Neural cell (in vitro differentiated cells): ENCODE measurements at regions not wholly inside any gene's neighbourhood (a gene's known extent, or its start where the extent isn't known, plus 50 kb on each side); places are given as distances from the start of the nearest gene placed in this dataset.

Source experiments
- H2AFZ ChIP-seq: fragments of 200-600, 300-800 bp; sonication (generic), shearing (Covaris generic); 2 replicates; pipeline ENCODE4 v1.6.0; 2014; ENCODE audit warnings: low read depth, mild to moderate bottlenecking, antibody characterized with exemption, low read length, moderate library complexity
- H3F3A ChIP-seq: fragments of 200-600 bp; shearing (Covaris generic); 2 replicates; pipeline ENCODE4 v1.6.1; 2016; ENCODE audit warnings: mild to moderate bottlenecking, moderate library complexity, mixed read lengths, antibody characterized with exemption, low read length; ENCODE audit not compliant: insufficient read depth, poor library complexity, severe bottlenecking
- H3K27ac ChIP-seq: fragments of 200-600, 300-800 bp; sonication (generic), shearing (Covaris generic); 2 replicates; pipeline ENCODE4 v1.5.1; 2014; ENCODE audit warnings: mild to moderate bottlenecking, low read length, moderate library complexity
- H3K27me3 ChIP-seq: fragments of 300-800, 200-600 bp; sonication (generic), shearing (Covaris generic); 2 replicates; pipeline ENCODE4 v1.6.0; 2014; ENCODE audit warnings: mild to moderate bottlenecking, low read depth, low read length, moderate library complexity; ENCODE audit not compliant: insufficient read depth
- H3K36me3 ChIP-seq: fragments of 300-800, 200-600 bp; sonication (generic), shearing (Covaris generic); 2 replicates; pipeline ENCODE4 v1.5.1; 2014; ENCODE audit warnings: mild to moderate bottlenecking, antibody characterized with exemption, low read length, moderate library complexity; ENCODE audit not compliant: insufficient read depth
- H3K4me2 ChIP-seq: fragments of 300-800, 200-600 bp; sonication (generic), shearing (Covaris generic); 2 replicates; pipeline ENCODE4 v1.6.0; 2014; ENCODE audit warnings: mild to moderate bottlenecking, low read length
- H3K4me3 ChIP-seq: fragments of 300-800, 200-600 bp; sonication (generic), shearing (Covaris generic); 2 replicates; pipeline ENCODE4 v1.5.1; 2014; ENCODE audit warnings: mild to moderate bottlenecking, low read length, moderate library complexity
- H3K79me2 ChIP-seq: fragments of 200-600 bp; shearing (Covaris generic); replicated peaks from 2 replicates; pipeline ENCODE4 v1.6.0; 2014; ENCODE audit warnings: mild to moderate bottlenecking, low read length, moderate library complexity; ENCODE audit not compliant: insufficient read depth
- H3K9ac ChIP-seq: fragments of 300-800, 200-600 bp; sonication (generic), shearing (Covaris generic); 2 replicates; pipeline ENCODE4 v1.6.1; 2016; ENCODE audit warnings: mild to moderate bottlenecking, low read length, mixed read lengths
- H3K9me2 ChIP-seq: fragments of 200-600 bp; shearing (Covaris generic); 2 replicates; pipeline ENCODE4 v1.6.1; 2016; ENCODE audit warnings: mild to moderate bottlenecking, low read length, mixed read lengths; ENCODE audit not compliant: insufficient read depth
- H3K9me3 ChIP-seq: fragments of 200-600, 300-800 bp; sonication (generic), shearing (Covaris generic); 2 replicates; pipeline ENCODE4 v1.6.1; 2016; ENCODE audit warnings: mild to moderate bottlenecking, mixed run types, low read length, moderate library complexity, mixed read lengths
- H4K20me1 ChIP-seq: fragments of 200-600 bp; shearing (Covaris generic); 2 replicates; pipeline ENCODE4 v1.6.1; 2016; ENCODE audit warnings: mild to moderate bottlenecking, mixed run types; ENCODE audit not compliant: insufficient read depth
- EP300 ChIP-seq: fragments of 450-650 bp; conservative IDR thresholded peaks from 2 replicates; pipeline ENCODE4 v1.6.1; 2014; ENCODE audit warnings: antibody characterized with exemption, mild to moderate bottlenecking, moderate library complexity; ENCODE audit not compliant: poor library complexity, severe bottlenecking
- EZH2 ChIP-seq: fragments of 200-600, 300-800 bp; shearing (Covaris generic), sonication (generic); IDR thresholded peaks from 2 replicates; pipeline ENCODE4 v1.6.1; 2014; ENCODE audit warnings: antibody characterized with exemption, low read length, borderline replicate concordance, mild to moderate bottlenecking; ENCODE audit not compliant: insufficient read depth, poor library complexity, severe bottlenecking
- MXI1 ChIP-seq: fragments of 450-650 bp; conservative IDR thresholded peaks from 2 replicates; pipeline ENCODE4 v1.6.1; 2014; ENCODE audit warnings: antibody characterized with exemption, mild to moderate bottlenecking; ENCODE audit not compliant: poor library complexity, severe bottlenecking
- POLR2AphosphoS5 ChIP-seq: IDR thresholded peaks from 2 replicates; pipeline ENCODE4 v1.6.1; 2012
- RAD21 ChIP-seq: fragments of 450-650 bp; conservative IDR thresholded peaks from 2 replicates; pipeline ENCODE4 v1.6.1; 2014; ENCODE audit warnings: antibody characterized with exemption, mild to moderate bottlenecking, moderate library complexity
- SMC3 ChIP-seq: fragments of 450-650 bp; conservative IDR thresholded peaks from 2 replicates; pipeline ENCODE4 v1.6.1; 2014; ENCODE audit warnings: antibody characterized with exemption, mild to moderate bottlenecking, moderate library complexity; ENCODE audit not compliant: poor library complexity
- TAF1 ChIP-seq: IDR thresholded peaks from 2 replicates; pipeline ENCODE4 v1.6.1; 2012; ENCODE audit warnings: low read depth
- TF ChIP-seq, protein P1 (sequence below): IDR thresholded peaks from 2 replicates; pipeline ENCODE4 v1.6.1; 2012; ENCODE audit warnings: borderline replicate concordance
- TF ChIP-seq, protein P2 (sequence below): fragments of 450-650 bp; IDR thresholded peaks from 2 replicates; pipeline ENCODE4 v1.5.1; 2014; ENCODE audit warnings: antibody characterized with exemption, mild to moderate bottlenecking, moderate library complexity; ENCODE audit not compliant: poor library complexity, severe bottlenecking

DNA sequence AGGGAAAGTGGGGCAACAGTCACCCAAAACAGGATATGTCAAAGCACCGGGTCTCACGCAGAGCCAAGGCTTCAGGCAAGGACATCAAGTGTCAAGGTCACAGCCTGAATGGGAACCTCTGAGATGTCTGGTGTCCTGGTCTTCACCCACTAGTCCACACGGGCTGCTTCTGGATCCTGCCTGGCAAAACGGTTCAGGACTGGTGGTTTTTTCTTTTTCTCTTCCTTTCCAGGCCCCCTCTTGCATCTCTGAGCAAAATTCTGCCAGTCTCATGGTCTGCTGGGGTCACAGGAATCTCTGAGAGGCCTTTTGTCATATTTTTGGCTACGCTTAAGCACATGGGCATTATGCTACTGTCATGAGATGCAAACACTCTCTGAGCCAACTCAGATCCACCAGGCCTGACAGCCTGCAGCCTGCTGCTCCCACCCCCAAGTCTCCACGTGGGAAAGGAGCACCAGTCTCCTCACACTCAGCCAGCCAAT lies 518.2 kb upstream of the ZEB2 start:
- H3K79me2 ChIP-seq, result no peaks in the 10 kb centered on the region
- no peak overlapping the region for H3K27ac ChIP-seq
- no peaks in the 10 kb centered on the region for H3K9me3 ChIP-seq
- no peaks in the 10 kb centered on the region for H3K36me3 ChIP-seq
- H3K27me3 ChIP-seq, result no peaks in the 10 kb centered on the region
- H3F3A ChIP-seq, result no peaks in the 10 kb centered on the region
- H2AFZ ChIP-seq, result no peak overlapping the region
- H3K4me2 ChIP-seq, result no peak overlapping the region
- H3K9me2 ChIP-seq, result no peaks in the 10 kb centered on the region
- no peaks in the 10 kb centered on the region for H4K20me1 ChIP-seq
- no peak overlapping the region for H3K9ac ChIP-seq
- no peak overlapping the region for H3K4me3 ChIP-seq
- TF ChIP-seq POLR2AphosphoS5 (no peak), SMC3 (no peak), RAD21 (no peak), EP300 (no peak)
- TF ChIP-seq, protein P1, sequence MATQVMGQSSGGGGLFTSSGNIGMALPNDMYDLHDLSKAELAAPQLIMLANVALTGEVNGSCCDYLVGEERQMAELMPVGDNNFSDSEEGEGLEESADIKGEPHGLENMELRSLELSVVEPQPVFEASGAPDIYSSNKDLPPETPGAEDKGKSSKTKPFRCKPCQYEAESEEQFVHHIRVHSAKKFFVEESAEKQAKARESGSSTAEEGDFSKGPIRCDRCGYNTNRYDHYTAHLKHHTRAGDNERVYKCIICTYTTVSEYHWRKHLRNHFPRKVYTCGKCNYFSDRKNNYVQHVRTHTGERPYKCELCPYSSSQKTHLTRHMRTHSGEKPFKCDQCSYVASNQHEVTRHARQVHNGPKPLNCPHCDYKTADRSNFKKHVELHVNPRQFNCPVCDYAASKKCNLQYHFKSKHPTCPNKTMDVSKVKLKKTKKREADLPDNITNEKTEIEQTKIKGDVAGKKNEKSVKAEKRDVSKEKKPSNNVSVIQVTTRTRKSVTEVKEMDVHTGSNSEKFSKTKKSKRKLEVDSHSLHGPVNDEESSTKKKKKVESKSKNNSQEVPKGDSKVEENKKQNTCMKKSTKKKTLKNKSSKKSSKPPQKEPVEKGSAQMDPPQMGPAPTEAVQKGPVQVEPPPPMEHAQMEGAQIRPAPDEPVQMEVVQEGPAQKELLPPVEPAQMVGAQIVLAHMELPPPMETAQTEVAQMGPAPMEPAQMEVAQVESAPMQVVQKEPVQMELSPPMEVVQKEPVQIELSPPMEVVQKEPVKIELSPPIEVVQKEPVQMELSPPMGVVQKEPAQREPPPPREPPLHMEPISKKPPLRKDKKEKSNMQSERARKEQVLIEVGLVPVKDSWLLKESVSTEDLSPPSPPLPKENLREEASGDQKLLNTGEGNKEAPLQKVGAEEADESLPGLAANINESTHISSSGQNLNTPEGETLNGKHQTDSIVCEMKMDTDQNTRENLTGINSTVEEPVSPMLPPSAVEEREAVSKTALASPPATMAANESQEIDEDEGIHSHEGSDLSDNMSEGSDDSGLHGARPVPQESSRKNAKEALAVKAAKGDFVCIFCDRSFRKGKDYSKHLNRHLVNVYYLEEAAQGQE, result no peak
- TF ChIP-seq, protein P2, sequence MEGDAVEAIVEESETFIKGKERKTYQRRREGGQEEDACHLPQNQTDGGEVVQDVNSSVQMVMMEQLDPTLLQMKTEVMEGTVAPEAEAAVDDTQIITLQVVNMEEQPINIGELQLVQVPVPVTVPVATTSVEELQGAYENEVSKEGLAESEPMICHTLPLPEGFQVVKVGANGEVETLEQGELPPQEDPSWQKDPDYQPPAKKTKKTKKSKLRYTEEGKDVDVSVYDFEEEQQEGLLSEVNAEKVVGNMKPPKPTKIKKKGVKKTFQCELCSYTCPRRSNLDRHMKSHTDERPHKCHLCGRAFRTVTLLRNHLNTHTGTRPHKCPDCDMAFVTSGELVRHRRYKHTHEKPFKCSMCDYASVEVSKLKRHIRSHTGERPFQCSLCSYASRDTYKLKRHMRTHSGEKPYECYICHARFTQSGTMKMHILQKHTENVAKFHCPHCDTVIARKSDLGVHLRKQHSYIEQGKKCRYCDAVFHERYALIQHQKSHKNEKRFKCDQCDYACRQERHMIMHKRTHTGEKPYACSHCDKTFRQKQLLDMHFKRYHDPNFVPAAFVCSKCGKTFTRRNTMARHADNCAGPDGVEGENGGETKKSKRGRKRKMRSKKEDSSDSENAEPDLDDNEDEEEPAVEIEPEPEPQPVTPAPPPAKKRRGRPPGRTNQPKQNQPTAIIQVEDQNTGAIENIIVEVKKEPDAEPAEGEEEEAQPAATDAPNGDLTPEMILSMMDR, result no peak

DNA sequence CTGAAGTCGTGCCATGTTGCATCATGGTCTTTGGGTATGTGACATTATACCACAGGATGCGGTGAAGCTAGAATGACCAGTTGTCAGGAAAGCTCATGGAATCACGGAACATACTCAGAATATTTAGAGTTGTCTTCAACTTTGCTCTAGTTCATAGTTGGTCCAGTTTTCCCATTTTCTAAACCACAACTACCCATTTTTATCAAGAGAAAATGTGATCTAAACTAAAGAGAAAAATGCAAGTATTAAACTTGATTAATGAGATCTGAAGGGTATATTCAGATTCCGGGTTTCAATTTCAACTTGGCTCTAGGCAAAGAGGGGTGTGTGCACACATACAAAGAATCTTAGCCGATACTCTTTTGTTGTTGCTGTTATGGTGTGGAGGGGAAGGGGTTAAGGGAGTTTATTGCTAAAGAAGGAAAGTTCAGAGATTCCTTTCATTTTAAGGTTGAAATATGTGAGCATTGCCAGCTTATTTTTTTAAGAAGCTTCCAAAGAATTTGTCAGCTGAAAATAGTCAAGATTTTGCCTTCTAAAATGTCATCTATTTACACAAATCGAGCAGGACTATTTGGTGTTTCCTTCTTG lies 516.6 kb upstream of the ZEB2 start:
- Histone ChIP-seq H4K20me1 (no peaks in the 10 kb centered on the region), H3K4me2 (no peak overlapping the region), H3K79me2 (no peaks in the 10 kb centered on the region), H3K27me3 (no peaks in the 10 kb centered on the region), H3F3A (no peaks in the 10 kb centered on the region), H3K4me3 (no peak overlapping the region), H3K9me2 (no peaks in the 10 kb centered on the region), H3K36me3 (no peaks in the 10 kb centered on the region), H3K27ac (no peak overlapping the region), H3K9me3 (no peaks in the 10 kb centered on the region), H2AFZ (no peak overlapping the region), H3K9ac (no peak overlapping the region)
- TF ChIP-seq POLR2AphosphoS5, result no peak
- no peak for TF ChIP-seq SMC3
- no peak for TF ChIP-seq EP300
- no peak for TF ChIP-seq TAF1
- TF ChIP-seq MXI1, result no peak
- TF ChIP-seq, protein P2, result no peak
- TF ChIP-seq, protein P1, result no peak
- no peak for TF ChIP-seq EZH2
- no peak for TF ChIP-seq RAD21
